Ovary (tissue), 7 donors: ENCODE measurements at regions not wholly inside any gene's neighbourhood (a gene's known extent, or its start where the extent isn't known, plus 50 kb on each side); places are given as distances from the start of the nearest gene placed in this dataset.

ENCODE experiments used
- DNase-seq, 5 donors: peaks; one replicate each; pipeline ENCODE4 v3.0.0-alpha.2; 2019 to 2020
- H3K27ac ChIP-seq, 2 donors: fragments of 200-600 bp; one replicate each; pipeline versions ENCODE4 v1.5.1 to v1.8.0; 2019 to 2022
- H3K27me3 ChIP-seq: fragments of 200-600 bp; one replicate; pipeline ENCODE4 v1.8.0; 2022
- H3K36me3 ChIP-seq: fragments of 200-600 bp; sonication (generic); one replicate; pipeline ENCODE4 v1.5.1; 2019
- H3K4me1 ChIP-seq: one replicate; pipeline ENCODE4 v1.8.1; 2013; ENCODE audit warnings: mild to moderate bottlenecking, moderate library complexity; ENCODE audit not compliant: insufficient read depth
- H3K4me3 ChIP-seq: fragments of 200-600 bp; sonication (generic); one replicate; pipeline ENCODE4 v1.5.1; 2017
- H3K9me3 ChIP-seq, 2 donors: fragments of 200-600 bp in 1 of 2; sonication (generic) in 1 of 2; one replicate each; pipeline versions ENCODE4 v1.5.1 to v1.8.1; 2013 to 2019; ENCODE audit warnings: mild to moderate bottlenecking in 1 of 2, moderate library complexity in 1 of 2
- CTCF ChIP-seq, 3 donors: fragments of 450-650 bp in 2 of 3; fragments of 200-600 bp in 1 of 3; IDR thresholded peaks; one replicate each; pipeline versions ENCODE4 v1.5.1 to v1.8.0; 2016 to 2022; ENCODE audit warnings: antibody characterized with exemption in 3 of 3, mild to moderate bottlenecking in 1 of 3
- EP300 ChIP-seq: sonication (generic); formaldehyde crosslinking; IDR thresholded peaks from one replicate; pipeline ENCODE4 v1.6.1; 2017; ENCODE audit warnings: antibody characterized with exemption
- POLR2A ChIP-seq: fragments of 450-650 bp; IDR thresholded peaks from one replicate; pipeline ENCODE4 v1.6.1; 2017; ENCODE audit warnings: antibody characterized with exemption, mild to moderate bottlenecking, moderate library complexity
- WGBS, 3 donors: extraction: QIAGEN DNeasy Blood & Tissue Kit in 1 of 3; methylation state at CpG; one replicate each; pipeline versions ENCODE4 v1.1.5 to v1.1.7; 2013 to 2017; 5-methylcytosine and 5-hydroxymethylcytosine counted together
- intact Hi-C, 4 donors: fragments of 100-400 bp; cut with DNase I; formaldehyde crosslinking; loops; one replicate each; pipeline versions ENCODE4 v1.11.0 to v1.15.1; 2022 to 2023
- donor health status: DM: no; HTN: no; CAD: no; lungs with moderate emphysema.
- donor health status: DM: no; HTN: no; CAD: no.
- donor health status: Bipolar disorder and iron deficiency.
- donor health status: DM: no; HTN: no; CAD: no.
- donor health status: DM: yes; HTN: yes; CAD: no.

DNA sequence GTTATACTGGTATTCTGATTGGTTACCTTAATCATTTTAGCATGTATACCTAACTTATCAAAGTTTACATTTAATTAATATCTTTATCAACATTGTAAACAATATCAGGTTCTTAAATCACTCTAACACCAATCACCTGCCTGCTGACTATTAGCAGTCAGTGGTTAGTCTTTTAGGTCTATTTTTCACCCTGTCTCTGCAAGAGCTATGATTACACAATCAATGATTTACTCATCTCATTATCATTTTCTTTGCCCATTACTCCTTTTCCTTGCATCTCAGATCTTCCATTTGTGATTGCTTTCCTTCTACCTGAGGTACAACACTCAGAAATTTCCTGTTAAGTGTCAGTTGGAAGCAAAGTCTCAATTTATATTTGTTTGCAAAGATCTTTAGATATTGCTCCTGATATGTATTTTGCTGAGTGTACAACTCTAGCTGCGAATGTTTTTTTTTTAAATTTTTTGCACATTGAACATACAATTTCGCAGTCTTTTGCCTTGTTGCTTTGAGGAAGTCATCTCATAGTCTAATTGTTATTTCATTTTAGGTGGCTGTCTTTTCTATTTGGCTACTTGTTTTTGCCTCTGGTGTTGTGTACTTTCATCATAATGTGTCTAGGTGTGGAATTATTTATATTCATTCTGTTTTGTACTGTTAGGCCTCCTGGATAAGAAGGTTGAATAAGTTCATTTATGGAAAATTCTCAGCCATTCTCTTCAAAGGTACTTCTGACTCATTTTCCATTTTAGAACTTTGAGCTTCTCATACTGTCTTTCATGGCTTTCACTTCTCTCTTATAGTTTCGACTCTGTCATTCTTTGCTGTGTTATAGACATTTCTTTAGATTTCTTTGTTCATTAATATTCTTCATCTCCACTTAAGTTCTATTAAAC is 104.9 kb upstream of the CEP162 start:
- no peaks in the 10 kb centered on the region for H3K4me1 ChIP-seq
- H3K36me3 ChIP-seq: no peaks in the 10 kb centered on the region
- H3K27ac ChIP-seq: no peak overlapping the region
- no peak overlapping the region for H3K4me3 ChIP-seq
- no peaks in the 10 kb centered on the region for H3K27me3 ChIP-seq
- no peak for DNase-seq
- no peaks in the 10 kb centered on the region for H3K9me3 ChIP-seq
- 56 to 82% (median 76%) methylated on average over 3 of the region's 3 CpGs for WGBS, 3 donors
- no peak for TF ChIP-seq CTCF (IDR thresholded peaks at IDR 0.05)
- TF ChIP-seq EP300: no peak
- TF ChIP-seq POLR2A: no peak
- intact Hi-C loops: no loop called here

- no peaks in the 10 kb centered on the region for H3K4me1 ChIP-seq
- TF ChIP-seq POLR2A (no peak), CTCF (IDR thresholded peaks at IDR 0.05) (no peak), EP300 (no peak)
- intact Hi-C loops: no loop called here
- 56 to 76% (median 61%) methylated on average over 2 of the region's 2 CpGs for WGBS, 3 donors
- H3K4me3 ChIP-seq: no peak overlapping the region
- H3K36me3 ChIP-seq: no peaks in the 10 kb centered on the region
- no peaks in the 10 kb centered on the region for H3K27me3 ChIP-seq
- no peaks in the 10 kb centered on the region for H3K9me3 ChIP-seq
- H3K27ac ChIP-seq: no peak overlapping the region
- DNase-seq: no peak
Observed at GRCh38 chr6:84330325-84330724, 102.9 kb upstream of the CEP162 start.

DNA sequence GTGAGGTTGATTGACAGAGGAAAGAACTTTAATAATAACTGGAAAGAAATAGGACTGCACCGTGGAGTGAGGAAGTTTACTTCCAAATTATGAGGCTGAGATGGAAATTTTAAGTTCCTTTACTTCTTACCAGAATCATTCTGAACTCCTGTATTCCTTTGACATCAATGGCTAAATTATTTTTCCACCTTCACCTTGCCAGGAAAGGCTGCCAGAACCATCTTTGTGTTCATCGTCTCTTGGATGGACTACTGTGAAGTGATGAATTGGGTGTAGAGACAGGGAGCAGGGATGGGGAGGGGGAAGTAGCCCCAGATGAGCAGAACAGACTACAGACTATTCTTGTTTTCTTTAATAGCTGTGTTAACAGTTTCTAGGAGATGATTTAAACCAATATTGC is 102.1 kb upstream of the CEP162 start:
- no peak overlapping the region for H3K4me3 ChIP-seq
- H3K4me1 ChIP-seq: no peaks in the 10 kb centered on the region
- no peak for DNase-seq
- 23 to 34% (median 29%) methylated on average over 2 of the region's 2 CpGs for WGBS, 3 donors
- intact Hi-C loops: no loop called here
- no peaks in the 10 kb centered on the region for H3K27me3 ChIP-seq
- H3K27ac ChIP-seq: no peak overlapping the region
- no peaks in the 10 kb centered on the region for H3K36me3 ChIP-seq
- TF ChIP-seq POLR2A (no peak), CTCF (IDR thresholded peaks at IDR 0.05) (no peak), EP300 (no peak)
- H3K9me3 ChIP-seq: no peaks in the 10 kb centered on the region

DNA sequence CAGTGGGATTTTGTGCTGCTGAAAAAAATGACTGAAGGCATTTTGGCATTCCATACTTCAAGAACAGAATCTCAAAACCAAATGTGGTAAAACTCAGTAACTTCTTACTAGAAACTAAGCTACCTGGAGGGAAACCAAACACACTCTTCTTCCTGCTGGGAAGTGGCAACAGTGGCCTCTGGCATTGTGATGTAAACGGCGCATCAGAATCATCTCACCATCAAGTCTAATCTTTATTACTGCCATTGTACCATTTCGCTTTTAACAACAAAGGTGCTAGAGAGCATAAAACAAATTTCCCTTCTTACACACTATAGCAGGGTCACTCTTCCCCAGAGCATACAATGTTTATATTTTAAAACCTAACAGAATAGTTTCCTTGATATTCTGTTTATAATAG is 101.6 kb upstream of the CEP162 start:
- intact Hi-C loops: no loop called here
- Histone ChIP-seq H3K9me3 (no peaks in the 10 kb centered on the region), H3K36me3 (no peaks in the 10 kb centered on the region), H3K4me3 (no peak overlapping the region), H3K27me3 (no peaks in the 10 kb centered on the region), H3K4me1 (no peaks in the 10 kb centered on the region), H3K27ac (no peak overlapping the region)
- WGBS, 3 donors: 62 to 66% (median 65%) methylated on average over 3 of the region's 3 CpGs
- TF ChIP-seq EP300: no peak
- no peak for TF ChIP-seq CTCF (IDR thresholded peaks at IDR 0.05)
- no peak for TF ChIP-seq POLR2A
- DNase-seq: no peak
